GM23248 (cell line): ENCODE measurements at regions not wholly inside any gene's neighbourhood (a gene's known extent, or its start where the extent isn't known, plus 50 kb on each side); places are given as distances from the start of the nearest gene placed in this dataset.

Source experiments
- EZH2 ChIP-seq: fragments of 200-600 bp; sonication (generic); IDR thresholded peaks from 2 replicates; pipeline ENCODE4 v1.6.1; 2018; ENCODE audit warnings: antibody characterized with exemption, mild to moderate bottlenecking; ENCODE audit not compliant: insufficient read depth, poor library complexity, severe bottlenecking
- EZH2phosphoT487 ChIP-seq: fragments of 200-600 bp; sonication (generic); IDR thresholded peaks from 2 replicates; pipeline ENCODE4 v1.6.1; 2018; ENCODE audit warnings: antibody characterized with exemption, moderate library complexity, mild to moderate bottlenecking, low read depth; ENCODE audit not compliant: insufficient read depth

DNA sequence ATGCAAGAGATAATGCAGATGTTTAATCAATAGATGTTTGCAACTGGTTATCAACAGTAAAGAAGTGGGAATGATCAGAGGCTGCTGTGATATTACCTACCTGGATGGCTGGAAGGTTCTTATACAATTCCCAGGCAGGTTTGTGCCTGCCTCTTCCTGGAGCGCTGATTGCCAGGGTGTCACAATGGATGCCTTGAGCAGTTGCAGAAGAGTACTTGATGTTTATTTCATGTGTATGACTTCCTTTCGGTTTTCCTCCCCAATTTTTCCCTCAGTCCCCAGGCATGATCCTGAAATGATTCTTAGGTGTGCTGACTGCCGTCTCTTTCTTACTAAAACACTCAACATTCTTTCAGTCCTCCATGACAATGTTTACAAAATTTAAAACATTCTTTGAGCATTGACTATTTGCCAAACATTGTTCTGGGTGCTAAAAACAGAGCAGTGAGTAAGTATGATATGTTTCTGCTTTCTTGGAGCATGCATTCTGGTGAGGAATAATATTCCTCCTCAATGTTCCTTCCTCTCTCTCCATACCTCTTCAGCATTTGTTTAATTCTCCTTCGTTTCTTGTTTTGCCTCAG lies 416.6 kb upstream of the TRIB2 start:
- no peak for TF ChIP-seq EZH2
- TF ChIP-seq EZH2phosphoT487 = no peak
